Stomach (tissue), 4 donors: ENCODE measurements at regions not wholly inside any gene's neighbourhood (a gene's known extent, or its start where the extent isn't known, plus 50 kb on each side); places are given as distances from the start of the nearest gene placed in this dataset.

Source experiments
- CTCF ChIP-seq, 7 experiments: fragments of 450-650 bp in 4 of 7; fragments of 200-600 bp in 3 of 7; sonication (generic) in 3 of 7; IDR thresholded peaks; one replicate each; pipeline ENCODE4 v1.5.1; 2016 to 2019; ENCODE audit warnings: antibody characterized with exemption in 7 of 7, control low read depth in 2 of 7, mild to moderate bottlenecking in 1 of 7
- EP300 ChIP-seq: sonication (generic); formaldehyde crosslinking; IDR thresholded peaks from one replicate; pipeline ENCODE4 v1.6.1; 2017; ENCODE audit warnings: antibody characterized with exemption
- POLR2AphosphoS5 ChIP-seq, 3 donors: sonication (generic); formaldehyde crosslinking; IDR thresholded peaks; one replicate each; pipeline ENCODE4 v1.6.1; 2016; ENCODE audit warnings: antibody characterized with exemption in 3 of 3

GRCh38 chr1:187092104-187092503 lies 263.4 kb downstream of the PLA2G4A start:
- TF ChIP-seq POLR2AphosphoS5 (IDR thresholded peaks at IDR 0.05), result no peak
- no peak for TF ChIP-seq CTCF (IDR thresholded peaks at IDR 0.05)
- TF ChIP-seq EP300, result no peak
